ENCODE measurements at regions not wholly inside any gene's neighbourhood (a gene's known extent, or its start where the extent isn't known, plus 50 kb on each side); places are given as distances from the start of the nearest gene placed in this dataset.

- ATAC-seq = no peak
- Mint-ChIP-seq H3K36me3 (peaks cover 8% of the 10 kb centered on the region), H3K9me3 (peaks cover 28% of the 10 kb centered on the region), H3K4me1 (peaks cover 12% of the 10 kb centered on the region), H3K27ac (no peak overlapping the region), H3K27me3 (ENCODE audit: low read depth) (no peaks in the 10 kb centered on the region), H3K4me3 (no peak overlapping the region)
- ChIA-PET CTCF (interaction anchor here (1.1 kb wide), 1 partner anchor 23 kb away, joined by 3 read pairs; no protein-coding TSS in a partner anchor), POLR2A (no interaction called here)
- DNase-seq (ENCODE audit: low spot score) = no peak
- TF ChIP-seq IRF2 (CRISPR knock-in tag; IDR thresholded peaks at IDR 0.05; ENCODE audit: borderline replicate concordance, low read depth) = no peak
- no peak for TF ChIP-seq ERG (CRISPR knock-in tag; IDR thresholded peaks at IDR 0.05)
- no peak for TF ChIP-seq ZNF512 (CRISPR knock-in tag; IDR thresholded peaks at IDR 0.05; ENCODE audit: borderline replicate concordance)
- TF ChIP-seq HMGXB4 (CRISPR knock-in tag; IDR thresholded peaks at IDR 0.05) = no peak
- no peak for TF ChIP-seq NFATC4 (CRISPR knock-in tag; IDR thresholded peaks at IDR 0.05)
- no peak for TF ChIP-seq MAX (CRISPR knock-in tag; IDR thresholded peaks at IDR 0.05)
- TF ChIP-seq ZNF317 (CRISPR knock-in tag; IDR thresholded peaks at IDR 0.05; ENCODE audit: borderline replicate concordance, low read depth) = no peak
- no peak for TF ChIP-seq ZNF219 (CRISPR knock-in tag; IDR thresholded peaks at IDR 0.05; ENCODE audit: borderline replicate concordance)
- no peak for TF ChIP-seq ZNF532 (CRISPR knock-in tag; IDR thresholded peaks at IDR 0.05; ENCODE audit: borderline replicate concordance)
- TF ChIP-seq TEAD1 (CRISPR knock-in tag; IDR thresholded peaks at IDR 0.05) = no peak
- TF ChIP-seq E2F5 (CRISPR knock-in tag; IDR thresholded peaks at IDR 0.05) = no peak
- no peak for TF ChIP-seq CREM (CRISPR knock-in tag; IDR thresholded peaks at IDR 0.05)
- no peak for TF ChIP-seq TP53 (CRISPR knock-in tag; IDR thresholded peaks at IDR 0.05)
- no peak for TF ChIP-seq PRDM15 (CRISPR knock-in tag; IDR thresholded peaks at IDR 0.05)
- TF ChIP-seq RORB (CRISPR knock-in tag; IDR thresholded peaks at IDR 0.05) = no peak
- TF ChIP-seq ZBTB43 (CRISPR knock-in tag; IDR thresholded peaks at IDR 0.05) = no peak
- no peak for TF ChIP-seq ZBTB21 (CRISPR knock-in tag; IDR thresholded peaks at IDR 0.05; ENCODE audit: borderline replicate concordance)
Observed at GRCh38 chr12:118513611-118514010, 137.3 kb downstream of the SUDS3 start.
